ENCODE measurements at regions not wholly inside any gene's neighbourhood (a gene's known extent, or its start where the extent isn't known, plus 50 kb on each side); places are given as distances from the start of the nearest gene placed in this dataset.

- 63 to 73% methylated on average over 8 of the region's 8 CpGs for WGBS, 2 donors
- intact Hi-C loops (cut with DNase I; ENCODE audit: low total_unique reads): no loop called here
- no peak overlapping the region for H3K4me3 ChIP-seq (ENCODE audit: low read depth, poor library complexity, severe bottlenecking)
- TF ChIP-seq POLR2A (IDR thresholded peaks at IDR 0.05) (no peak), CTCF (IDR thresholded peaks at IDR 0.05) (no peak)
- DNase-seq (ENCODE audit: low spot score in 2 of 2): no peak
Observed at GRCh38 chr2:106572541-106573450, 85.6 kb downstream of the CD8B2 start.

- intact Hi-C loops (cut with DNase I; ENCODE audit: low total_unique reads): no loop called here
- H3K4me3 ChIP-seq (ENCODE audit: low read depth, poor library complexity, severe bottlenecking): no peak overlapping the region
- no peak for DNase-seq (ENCODE audit: low spot score in 2 of 2)
- TF ChIP-seq CTCF (IDR thresholded peaks at IDR 0.05) (no peak), POLR2A (IDR thresholded peaks at IDR 0.05) (no peak)
Observed at GRCh38 chr2:106573773-106574172, 86.6 kb downstream of the CD8B2 start.

GRCh38 chr2:106575955-106576354 is 88.8 kb downstream of the CD8B2 start:
- WGBS, 2 donors: 31 to 35% methylated on average over 6 of the region's 6 CpGs
- no peak overlapping the region for H3K4me3 ChIP-seq (ENCODE audit: low read depth, poor library complexity, severe bottlenecking)
- intact Hi-C loops (cut with DNase I; ENCODE audit: low total_unique reads): no loop called here
- DNase-seq (ENCODE audit: low spot score in 2 of 2): no peak
- TF ChIP-seq POLR2A (IDR thresholded peaks at IDR 0.05) (no peak), CTCF (IDR thresholded peaks at IDR 0.05) (no peak)

GRCh38 chr2:106577255-106577651 is 90.1 kb downstream of the CD8B2 start:
- intact Hi-C loops (cut with DNase I; ENCODE audit: low total_unique reads): no loop called here
- DNase-seq (ENCODE audit: low spot score in 2 of 2): no peak
- H3K4me3 ChIP-seq (ENCODE audit: low read depth, poor library complexity, severe bottlenecking): no peak overlapping the region
- WGBS, 2 donors: 90 to 91% methylated on average over 5 of the region's 5 CpGs
- TF ChIP-seq CTCF (IDR thresholded peaks at IDR 0.05) (no peak), POLR2A (IDR thresholded peaks at IDR 0.05) (no peak)

GRCh38 chr2:106579750-106580197 is 92.6 kb downstream of the CD8B2 start:
- WGBS, 2 donors: 42 to 58% methylated on average over 9 of the region's 9 CpGs
- H3K4me3 ChIP-seq (ENCODE audit: low read depth, poor library complexity, severe bottlenecking): no peak overlapping the region
- intact Hi-C loops (cut with DNase I; ENCODE audit: low total_unique reads): no loop called here
- TF ChIP-seq POLR2A (IDR thresholded peaks at IDR 0.05) (no peak), CTCF (IDR thresholded peaks at IDR 0.05) (no peak)
- no peak for DNase-seq (ENCODE audit: low spot score in 2 of 2)

Data from lower leg skin (tissue), 4 donors.